ENCODE measurements at regions not wholly inside any gene's neighbourhood (a gene's known extent, or its start where the extent isn't known, plus 50 kb on each side); places are given as distances from the start of the nearest gene placed in this dataset.

DNA sequence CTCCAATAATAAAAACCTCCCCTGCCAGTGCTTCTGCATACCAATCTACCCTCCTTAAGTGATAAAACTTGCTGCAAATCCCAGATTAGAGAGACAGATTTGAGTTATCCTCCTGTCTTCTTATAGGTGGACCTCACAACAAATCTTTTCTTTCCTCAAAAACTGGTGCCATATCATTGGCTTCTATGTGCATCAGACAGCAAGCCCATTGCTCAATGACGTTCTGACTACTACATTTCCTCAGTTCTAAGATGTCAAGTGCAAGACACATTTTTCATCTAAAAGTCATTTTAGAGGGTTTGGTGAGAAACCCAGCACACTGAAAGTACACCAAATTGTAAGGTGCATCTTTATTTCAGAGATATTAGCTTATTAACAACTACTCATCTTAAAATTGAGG lies 107.8 kb upstream of the VAV3 start:
- Histone ChIP-seq H3F3A (ENCODE audit: insufficient read depth) (no peaks in the 10 kb centered on the region), H2AFZ (ENCODE audit: low read depth, low read length, severe bottlenecking) (no peak overlapping the region), H3K9me2 (replicated peaks; ENCODE audit: insufficient read depth, low read length) (no peaks in the 10 kb centered on the region), H3K9ac (ENCODE audit: low read length) (no peak overlapping the region), H3K4me2 (ENCODE audit: low read depth, low read length, poor library complexity, severe bottlenecking) (no peak overlapping the region), H4K20me1 (ENCODE audit: low read depth, low read length) (no peaks in the 10 kb centered on the region), H3K36me3 (ENCODE audit: low read length) (no peaks in the 10 kb centered on the region), H3K79me2 (ENCODE audit: insufficient read depth, low read length) (no peaks in the 10 kb centered on the region), H3K27ac (ENCODE audit: low read depth, low read length) (no peak overlapping the region), H3K27me3 (ENCODE audit: low read length) (no peaks in the 10 kb centered on the region), H3K4me3 (ENCODE audit: insufficient read depth, low read length, poor library complexity, severe bottlenecking) (no peak overlapping the region), H3K9me3 (ENCODE audit: insufficient read depth, low read length) (no peaks in the 10 kb centered on the region)
- TF ChIP-seq, protein P1, sequence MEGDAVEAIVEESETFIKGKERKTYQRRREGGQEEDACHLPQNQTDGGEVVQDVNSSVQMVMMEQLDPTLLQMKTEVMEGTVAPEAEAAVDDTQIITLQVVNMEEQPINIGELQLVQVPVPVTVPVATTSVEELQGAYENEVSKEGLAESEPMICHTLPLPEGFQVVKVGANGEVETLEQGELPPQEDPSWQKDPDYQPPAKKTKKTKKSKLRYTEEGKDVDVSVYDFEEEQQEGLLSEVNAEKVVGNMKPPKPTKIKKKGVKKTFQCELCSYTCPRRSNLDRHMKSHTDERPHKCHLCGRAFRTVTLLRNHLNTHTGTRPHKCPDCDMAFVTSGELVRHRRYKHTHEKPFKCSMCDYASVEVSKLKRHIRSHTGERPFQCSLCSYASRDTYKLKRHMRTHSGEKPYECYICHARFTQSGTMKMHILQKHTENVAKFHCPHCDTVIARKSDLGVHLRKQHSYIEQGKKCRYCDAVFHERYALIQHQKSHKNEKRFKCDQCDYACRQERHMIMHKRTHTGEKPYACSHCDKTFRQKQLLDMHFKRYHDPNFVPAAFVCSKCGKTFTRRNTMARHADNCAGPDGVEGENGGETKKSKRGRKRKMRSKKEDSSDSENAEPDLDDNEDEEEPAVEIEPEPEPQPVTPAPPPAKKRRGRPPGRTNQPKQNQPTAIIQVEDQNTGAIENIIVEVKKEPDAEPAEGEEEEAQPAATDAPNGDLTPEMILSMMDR (IDR thresholded peaks at IDR 0.05; ENCODE audit: insufficient read depth, low read length, poor library complexity, severe bottlenecking) = no peak
- TF ChIP-seq EZH2phosphoT487 (conservative IDR thresholded peaks at IDR 0.05; ENCODE audit: low read length) = no peak

DNA sequence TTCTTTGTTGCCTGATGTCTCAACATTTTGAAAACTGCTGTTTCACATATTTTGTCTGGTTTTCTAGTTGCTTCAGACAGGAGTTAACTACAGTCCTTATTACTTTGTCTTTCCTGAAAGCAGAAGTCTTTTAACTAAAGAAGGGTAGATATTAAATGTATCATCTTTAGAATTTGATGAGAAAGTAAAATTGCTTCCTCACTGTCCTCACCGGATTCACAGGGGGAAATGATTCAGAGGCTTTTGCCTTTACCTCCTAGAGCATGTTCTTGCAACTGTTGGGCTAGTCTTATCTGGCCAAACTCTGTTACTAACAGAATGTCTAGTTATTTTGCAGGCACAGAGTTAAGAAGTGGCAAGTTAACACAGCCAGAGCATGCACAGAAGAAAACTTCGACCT lies 107.2 kb upstream of the VAV3 start:
- H3K9ac ChIP-seq (ENCODE audit: low read length) = no peak overlapping the region
- no peak overlapping the region for H3K4me2 ChIP-seq (ENCODE audit: low read depth, low read length, poor library complexity, severe bottlenecking)
- H3F3A ChIP-seq (ENCODE audit: insufficient read depth) = no peaks in the 10 kb centered on the region
- no peaks in the 10 kb centered on the region for H3K36me3 ChIP-seq (ENCODE audit: low read length)
- no peak overlapping the region for H3K4me3 ChIP-seq (ENCODE audit: insufficient read depth, low read length, poor library complexity, severe bottlenecking)
- H2AFZ ChIP-seq (ENCODE audit: low read depth, low read length, severe bottlenecking) = no peak overlapping the region
- no peaks in the 10 kb centered on the region for H3K9me3 ChIP-seq (ENCODE audit: insufficient read depth, low read length)
- H3K27ac ChIP-seq (ENCODE audit: low read depth, low read length) = no peak overlapping the region
- no peaks in the 10 kb centered on the region for H3K9me2 ChIP-seq (replicated peaks; ENCODE audit: insufficient read depth, low read length)
- H4K20me1 ChIP-seq (ENCODE audit: low read depth, low read length) = no peaks in the 10 kb centered on the region
- no peaks in the 10 kb centered on the region for H3K27me3 ChIP-seq (ENCODE audit: low read length)
- TF ChIP-seq, protein P1 (IDR thresholded peaks at IDR 0.05; ENCODE audit: insufficient read depth, low read length, poor library complexity, severe bottlenecking) = no peak
- no peak for TF ChIP-seq EZH2phosphoT487 (conservative IDR thresholded peaks at IDR 0.05; ENCODE audit: low read length)
- H3K79me2 ChIP-seq (ENCODE audit: insufficient read depth, low read length) = no peaks in the 10 kb centered on the region

DNA sequence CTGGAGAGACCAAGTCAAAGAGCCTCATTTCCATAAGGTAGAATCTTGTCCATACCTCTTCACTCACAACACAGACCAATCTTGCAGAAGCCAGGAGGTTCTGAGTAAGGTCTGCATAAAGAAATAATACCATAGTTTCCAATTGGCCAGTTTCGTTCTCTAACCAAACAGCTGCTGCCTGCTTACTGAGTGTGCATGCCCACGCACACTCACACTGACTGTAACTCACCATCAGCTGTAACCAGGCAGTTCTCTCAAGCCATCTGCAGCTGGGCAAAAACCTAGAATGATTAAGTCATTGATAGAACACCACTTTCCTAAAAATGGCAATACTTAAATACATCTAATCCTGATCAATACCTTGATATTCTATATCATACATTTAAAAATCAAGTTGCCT lies 106.6 kb upstream of the VAV3 start:
- no peak for TF ChIP-seq EZH2phosphoT487 (conservative IDR thresholded peaks at IDR 0.05; ENCODE audit: low read length)
- TF ChIP-seq, protein P1 (IDR thresholded peaks at IDR 0.05; ENCODE audit: insufficient read depth, low read length, poor library complexity, severe bottlenecking) = no peak
- Histone ChIP-seq H3K27me3 (ENCODE audit: low read length) (no peaks in the 10 kb centered on the region), H2AFZ (ENCODE audit: low read depth, low read length, severe bottlenecking) (no peak overlapping the region), H3K9me2 (replicated peaks; ENCODE audit: insufficient read depth, low read length) (no peaks in the 10 kb centered on the region), H4K20me1 (ENCODE audit: low read depth, low read length) (no peaks in the 10 kb centered on the region), H3K4me3 (ENCODE audit: insufficient read depth, low read length, poor library complexity, severe bottlenecking) (no peak overlapping the region), H3K4me2 (ENCODE audit: low read depth, low read length, poor library complexity, severe bottlenecking) (no peak overlapping the region), H3K79me2 (ENCODE audit: insufficient read depth, low read length) (no peaks in the 10 kb centered on the region), H3F3A (ENCODE audit: insufficient read depth) (no peaks in the 10 kb centered on the region), H3K27ac (ENCODE audit: low read depth, low read length) (no peak overlapping the region), H3K36me3 (ENCODE audit: low read length) (no peaks in the 10 kb centered on the region), H3K9me3 (ENCODE audit: insufficient read depth, low read length) (no peaks in the 10 kb centered on the region), H3K9ac (ENCODE audit: low read length) (no peak overlapping the region)

DNA sequence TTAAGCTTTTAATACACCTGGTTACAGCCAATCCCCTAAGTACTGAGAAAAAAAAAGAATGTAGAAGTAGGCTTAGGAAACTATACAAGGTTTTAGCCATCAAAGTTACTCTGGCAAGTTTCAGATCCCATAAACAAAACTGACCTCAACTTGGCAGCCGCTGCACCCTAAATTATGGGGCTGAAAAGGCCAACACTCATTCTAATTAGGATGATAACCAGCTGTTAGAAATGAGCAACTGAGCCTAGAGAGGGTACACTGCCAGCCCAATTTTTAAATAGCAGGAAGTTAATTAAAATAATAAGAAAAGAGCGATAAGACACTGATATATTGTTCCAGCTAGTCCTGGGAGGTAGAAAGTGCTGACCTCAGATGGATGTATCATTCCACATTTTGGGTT lies 105.7 kb upstream of the VAV3 start:
- TF ChIP-seq, protein P1 (IDR thresholded peaks at IDR 0.05; ENCODE audit: insufficient read depth, low read length, poor library complexity, severe bottlenecking) = no peak
- TF ChIP-seq EZH2phosphoT487 (conservative IDR thresholded peaks at IDR 0.05; ENCODE audit: low read length) = no peak
- no peaks in the 10 kb centered on the region for H3K9me3 ChIP-seq (ENCODE audit: insufficient read depth, low read length)
- no peaks in the 10 kb centered on the region for H3K79me2 ChIP-seq (ENCODE audit: insufficient read depth, low read length)

More for the DNA sequence above, 105.7 kb upstream of the VAV3 start:
- Histone ChIP-seq H3K27ac (ENCODE audit: low read depth, low read length) (no peak overlapping the region), H3K4me2 (ENCODE audit: low read depth, low read length, poor library complexity, severe bottlenecking) (no peak overlapping the region), H3K9me2 (replicated peaks; ENCODE audit: insufficient read depth, low read length) (no peaks in the 10 kb centered on the region), H3K4me3 (ENCODE audit: insufficient read depth, low read length, poor library complexity, severe bottlenecking) (no peak overlapping the region), H3K27me3 (ENCODE audit: low read length) (no peaks in the 10 kb centered on the region), H4K20me1 (ENCODE audit: low read depth, low read length) (no peaks in the 10 kb centered on the region), H2AFZ (ENCODE audit: low read depth, low read length, severe bottlenecking) (no peak overlapping the region), H3F3A (ENCODE audit: insufficient read depth) (no peaks in the 10 kb centered on the region), H3K36me3 (ENCODE audit: low read length) (no peaks in the 10 kb centered on the region), H3K9ac (ENCODE audit: low read length) (no peak overlapping the region)
